GM03348 (cell line): ENCODE measurements at regions not wholly inside any gene's neighbourhood (a gene's known extent, or its start where the extent isn't known, plus 50 kb on each side); places are given as distances from the start of the nearest gene placed in this dataset.
A peak's percentile ranks its signal among the peaks of the same experiment; 100 is the strongest.

Experiments used
- DNase-seq: peaks from one replicate; pipeline ENCODE4 v3.0.0; 2012; ENCODE audit warnings: low spot score

DNA sequence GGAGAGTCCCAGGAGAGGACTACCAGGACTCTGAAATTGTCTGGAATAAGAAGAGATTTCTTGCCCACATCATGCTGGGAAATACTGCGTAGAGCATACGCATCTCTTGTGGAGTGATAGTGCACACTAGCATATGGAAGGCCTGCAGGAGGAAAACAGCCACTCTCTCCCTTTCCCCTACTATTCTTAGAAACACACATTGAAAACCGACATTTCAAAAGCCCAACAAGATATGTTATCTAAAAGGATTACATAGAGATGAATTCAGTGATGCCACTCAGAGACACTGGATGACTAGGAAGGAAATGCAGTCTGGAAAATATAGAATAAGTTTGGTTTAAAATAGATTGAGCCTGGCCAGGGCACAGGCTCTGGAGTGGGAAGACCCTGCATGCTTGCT, 388.7 kb upstream of the NBEA start:
- no peak for DNase-seq

DNA sequence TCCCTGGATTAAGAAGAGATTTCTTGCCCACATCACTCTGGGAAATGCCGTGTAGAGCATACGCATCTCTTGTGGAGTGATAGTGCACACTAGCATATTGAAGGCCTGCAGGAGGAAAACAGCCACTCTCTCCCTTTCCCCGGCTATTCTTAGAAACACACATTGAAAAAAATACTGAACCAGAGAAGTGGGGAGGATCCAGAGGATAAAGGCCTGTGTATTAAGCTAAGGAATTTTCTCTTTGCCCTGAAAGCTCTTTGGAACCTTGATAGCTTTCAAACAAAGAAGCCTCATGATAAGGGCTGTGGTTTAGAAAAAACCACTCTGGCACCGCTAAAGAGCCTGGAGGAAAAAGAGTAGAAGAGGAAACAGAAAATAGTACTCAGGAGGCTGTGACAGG, 386.1 kb upstream of the NBEA start:
- no peak for DNase-seq

DNA sequence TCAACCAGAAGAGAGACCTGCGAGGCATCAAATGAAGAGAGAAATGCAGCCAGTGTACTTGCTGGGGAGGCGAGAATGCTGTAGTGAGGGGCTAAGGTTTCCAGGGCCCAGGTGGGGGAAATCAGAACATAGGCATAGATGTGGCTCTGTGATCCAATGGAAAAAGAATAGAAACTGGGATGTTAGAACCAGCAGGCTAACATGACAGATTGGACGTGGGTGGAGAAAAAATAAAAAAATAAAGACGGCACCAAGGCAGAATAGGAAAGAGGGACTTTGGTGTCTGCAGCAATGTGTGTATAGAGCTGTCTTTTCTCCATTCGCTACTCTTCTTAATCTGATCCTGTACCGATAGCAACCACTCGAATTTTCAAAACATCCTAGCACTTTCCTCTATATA, 381.0 kb upstream of the NBEA start:
- DNase-seq = no peak

DNA sequence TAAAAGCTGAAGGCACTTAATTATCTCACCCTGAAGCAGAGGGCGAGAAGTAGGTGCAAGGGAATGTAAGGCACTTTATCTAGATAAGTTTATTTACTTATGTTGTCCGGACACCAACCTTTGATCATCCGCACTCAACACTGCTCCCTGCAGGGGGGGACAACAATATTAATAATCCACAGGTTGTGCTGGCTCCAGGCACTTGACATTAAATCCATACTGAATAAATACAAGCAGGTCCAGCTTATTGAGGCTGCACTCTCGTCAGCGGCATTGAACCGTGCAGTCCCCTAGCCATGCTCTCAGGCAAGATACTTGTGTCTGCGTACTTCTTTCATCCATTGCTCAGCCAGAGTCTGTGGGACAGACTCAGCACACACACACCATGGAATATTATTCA, 374.5 kb upstream of the NBEA start:
- DNase-seq = no peak

DNA sequence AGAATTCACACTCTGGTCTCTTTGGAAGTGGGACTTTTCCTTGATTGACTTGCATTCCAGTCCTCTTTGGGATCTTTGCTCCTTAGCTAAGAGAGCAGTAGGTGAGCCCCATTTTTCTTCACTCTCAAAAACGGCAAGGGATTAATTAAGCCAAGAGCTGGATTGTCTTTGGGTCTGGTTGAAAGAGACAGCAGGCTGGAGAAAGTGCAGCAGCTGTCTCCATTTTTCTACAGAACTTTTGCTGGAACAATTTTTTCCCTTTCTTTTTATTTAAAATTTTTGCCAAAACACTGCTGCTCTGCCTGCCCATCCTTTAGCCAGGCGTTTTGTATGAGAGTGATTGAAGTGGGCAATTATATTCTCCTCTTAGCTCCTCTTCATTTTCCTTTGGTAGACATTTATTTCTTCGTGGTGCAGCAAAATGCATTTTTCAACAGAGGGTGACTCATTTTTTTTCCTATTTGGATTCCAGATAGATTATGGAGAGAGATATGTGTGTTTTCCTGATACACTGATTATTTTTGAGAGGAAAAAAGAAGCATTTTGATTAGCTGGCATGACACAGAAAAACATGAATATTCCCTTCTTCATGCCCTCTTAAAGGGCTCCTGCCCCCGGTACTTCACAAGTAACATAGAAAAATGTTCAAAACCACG, 371.2 kb upstream of the NBEA start:
- no peak for DNase-seq

DNA sequence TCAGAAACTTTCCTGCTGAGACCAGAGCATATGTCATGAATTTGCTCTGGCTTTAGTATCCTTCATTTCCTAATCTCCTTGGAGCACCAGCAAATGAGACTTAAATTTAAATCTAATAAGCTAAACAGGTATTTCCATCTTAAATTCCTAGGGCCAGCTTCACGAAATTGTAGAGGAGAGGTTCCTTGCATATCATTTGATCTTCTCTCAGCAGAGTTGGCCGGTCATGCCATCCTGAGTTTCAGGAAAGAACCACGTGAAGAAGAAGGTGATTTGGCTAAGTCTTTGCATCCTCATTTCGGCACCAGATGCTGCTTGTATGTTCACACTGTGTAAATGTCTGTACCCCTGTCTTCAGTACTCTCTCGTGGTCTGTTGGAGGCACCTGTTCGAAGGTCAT, 370.4 kb upstream of the NBEA start:
- DNase-seq = no peak

DNA sequence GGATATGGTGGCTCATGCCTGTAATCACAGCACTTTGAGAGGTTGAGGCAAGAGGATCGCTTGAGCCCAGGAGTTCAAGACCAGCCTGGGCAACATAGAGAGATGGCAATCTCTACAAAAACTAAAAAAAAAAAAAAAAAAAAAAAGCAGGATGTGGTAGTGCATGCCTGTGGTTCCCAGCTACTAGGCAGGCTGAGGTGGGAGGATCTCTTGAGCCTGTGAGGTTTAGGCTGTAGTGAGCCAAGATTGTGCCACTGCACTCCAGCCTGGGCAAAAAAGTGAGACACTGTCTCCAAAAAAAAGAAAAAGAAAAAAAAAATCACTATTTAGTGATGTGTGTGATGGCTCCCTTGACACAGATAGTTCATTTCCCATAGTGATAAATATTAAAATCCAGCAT, 365.0 kb upstream of the NBEA start:
- no peak for DNase-seq

DNA sequence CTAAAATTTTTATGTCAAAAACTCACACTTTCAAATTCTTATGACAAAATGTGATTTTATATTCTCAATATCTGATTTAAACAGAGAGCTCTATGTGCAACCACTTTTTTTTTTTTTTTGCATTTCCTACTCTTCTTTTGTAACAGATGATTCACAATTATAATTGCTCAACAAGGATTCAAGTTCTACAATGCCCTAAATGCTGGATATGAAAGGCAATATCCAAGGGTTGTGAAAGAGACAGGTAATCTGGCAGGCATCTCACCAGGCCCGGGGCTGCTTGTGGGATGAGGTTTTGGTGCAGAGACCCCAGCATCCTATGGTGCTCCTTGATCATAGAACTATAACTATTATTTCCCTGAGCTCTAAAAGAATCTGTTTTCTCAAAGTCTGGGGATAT, 363.6 kb upstream of the NBEA start:
- DNase-seq = peak; percentile 40

DNA sequence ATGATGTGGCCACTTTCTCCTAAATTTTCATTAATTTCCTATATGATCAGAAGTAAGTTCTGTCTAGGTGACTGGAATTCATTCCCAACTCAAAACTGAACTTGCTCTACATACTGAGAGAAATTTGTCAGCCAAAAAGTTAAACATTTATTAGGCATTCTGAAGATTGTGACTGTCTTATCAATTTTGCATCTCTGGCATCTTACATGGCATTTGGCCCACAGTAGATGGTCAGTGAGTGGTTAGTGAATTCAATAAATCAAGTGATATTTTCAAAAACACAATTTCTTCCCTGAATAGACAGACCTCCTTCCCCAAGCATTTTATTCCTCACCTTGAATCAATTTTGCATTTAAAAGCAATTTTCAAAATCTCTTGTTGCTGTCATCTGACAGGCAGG, 363.2 kb upstream of the NBEA start:
- DNase-seq = no peak

DNA sequence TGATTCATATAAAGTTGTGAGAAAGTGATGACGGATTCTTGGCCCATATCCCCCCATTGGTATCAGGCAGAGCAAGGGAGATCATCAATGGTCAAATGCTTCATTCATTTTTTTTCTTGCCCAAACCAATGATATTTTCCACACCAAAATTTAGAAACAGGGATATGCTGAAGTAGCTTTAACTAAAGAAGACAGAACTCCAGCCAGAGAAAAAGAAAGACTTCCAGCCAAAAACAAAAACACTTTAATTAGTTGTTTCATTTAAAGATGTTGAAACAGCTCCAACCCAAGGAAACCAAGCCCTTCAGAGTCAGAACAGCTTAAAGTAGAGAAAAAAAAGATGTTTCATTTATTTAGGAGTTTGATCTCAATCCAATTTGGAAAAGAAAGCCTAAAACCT, 358.9 kb upstream of the NBEA start:
- DNase-seq = no peak

DNA sequence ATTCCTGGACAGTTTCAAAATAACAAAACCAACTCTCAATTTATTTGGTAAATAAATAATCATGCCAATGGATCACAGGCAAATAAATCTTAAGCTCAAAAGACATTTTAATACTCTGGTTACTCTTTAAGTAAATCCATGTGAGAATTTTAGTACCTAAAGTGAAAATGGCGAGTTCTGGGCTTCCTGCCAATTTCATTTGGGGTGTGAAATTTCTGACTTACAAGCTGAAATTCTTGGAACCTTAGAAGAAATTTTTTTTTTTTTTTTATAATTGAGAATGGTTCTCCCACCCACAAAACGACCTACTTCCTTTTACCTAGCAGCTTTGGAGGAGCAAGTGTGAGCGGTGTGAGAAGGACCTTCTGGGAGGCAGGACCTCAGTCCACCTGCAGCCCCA, 354.5 kb upstream of the NBEA start:
- no peak for DNase-seq

DNA sequence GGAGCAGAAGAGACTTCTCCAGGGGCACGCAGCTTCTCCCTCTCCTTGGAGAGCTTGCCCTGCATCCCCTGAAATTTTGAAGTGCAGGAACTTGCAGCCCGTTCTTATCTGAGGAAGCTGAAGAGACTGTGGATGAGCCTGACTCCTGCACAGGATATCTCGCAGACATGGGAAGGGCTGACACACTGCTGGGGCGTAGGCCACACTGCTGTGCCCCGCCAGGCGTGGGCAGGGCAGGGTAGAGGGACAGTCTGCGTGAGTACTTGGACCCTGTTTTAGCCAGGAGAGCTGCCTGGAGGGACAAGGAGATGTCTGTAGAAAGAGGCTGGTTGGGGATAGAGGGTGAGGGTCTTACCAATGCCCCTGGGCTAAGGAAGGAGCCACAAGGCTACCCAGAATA, 353.7 kb upstream of the NBEA start:
- no peak for DNase-seq

DNA sequence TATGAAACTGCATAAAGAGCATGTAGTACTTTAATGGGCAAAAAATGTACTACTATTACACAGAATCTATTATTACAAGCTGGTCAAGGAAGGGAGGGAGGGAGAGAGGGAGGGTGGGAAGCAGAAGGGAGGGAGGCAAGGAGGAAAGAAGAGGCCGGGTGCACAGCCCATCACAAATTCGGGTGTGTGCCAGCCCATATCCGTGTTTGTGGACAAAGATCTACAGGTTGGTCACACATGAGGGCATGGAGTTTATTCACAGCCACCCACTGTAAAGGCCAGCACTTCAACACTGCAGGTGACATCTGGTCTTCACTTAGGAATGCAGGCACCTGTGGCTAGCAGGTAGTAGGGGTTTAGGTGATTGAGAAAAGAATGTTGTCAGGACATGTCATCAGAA, 352.5 kb upstream of the NBEA start:
- DNase-seq = no peak

DNA sequence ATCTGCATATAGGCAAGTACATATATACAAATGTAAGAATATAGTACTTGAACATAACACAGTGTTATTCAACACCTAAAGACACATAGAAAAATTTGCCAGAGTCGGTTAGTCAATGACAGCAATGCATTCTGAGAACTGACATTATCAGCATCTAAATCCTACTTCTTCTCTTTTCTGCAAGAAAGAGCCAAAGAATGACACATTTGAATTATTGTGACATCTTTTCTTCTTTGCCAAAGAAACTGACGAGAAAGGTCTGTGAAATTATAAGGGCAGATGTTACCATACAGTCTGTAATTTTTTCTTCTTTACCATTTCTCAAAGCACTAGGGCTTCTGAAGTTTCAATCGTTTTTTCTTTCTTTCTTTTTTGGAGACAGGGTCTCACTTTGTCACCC, 350.9 kb upstream of the NBEA start:
- DNase-seq = no peak

DNA sequence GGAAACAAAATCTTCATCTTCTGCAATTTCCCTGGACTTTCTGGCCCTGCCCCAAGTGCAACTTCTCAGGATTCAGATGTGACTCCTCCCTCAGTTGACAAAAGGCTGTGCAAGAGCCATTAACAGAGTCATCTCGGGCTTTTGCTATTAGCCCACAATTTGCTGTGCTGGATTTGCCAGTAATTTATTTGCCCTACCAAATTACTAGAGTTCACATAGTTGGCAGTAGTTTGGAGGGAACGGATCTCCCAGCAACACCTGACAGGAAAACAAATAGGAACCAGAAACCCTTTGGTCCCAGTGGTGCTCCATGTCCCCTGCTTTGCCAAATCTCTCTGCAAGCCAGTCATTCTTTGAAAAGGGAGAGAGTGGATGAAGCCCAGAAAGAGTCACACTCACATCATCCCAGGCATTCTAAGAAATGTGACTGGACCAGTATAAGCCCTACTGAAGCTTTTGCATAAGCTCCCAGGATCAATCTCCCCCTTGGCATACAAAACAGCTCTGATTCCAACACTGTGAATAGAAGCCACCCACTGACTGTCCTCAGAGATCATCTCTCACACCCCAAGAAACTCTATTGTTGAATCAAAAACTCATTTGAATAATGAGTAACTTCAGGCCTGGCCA, 350.1 kb upstream of the NBEA start:
- DNase-seq = no peak

DNA sequence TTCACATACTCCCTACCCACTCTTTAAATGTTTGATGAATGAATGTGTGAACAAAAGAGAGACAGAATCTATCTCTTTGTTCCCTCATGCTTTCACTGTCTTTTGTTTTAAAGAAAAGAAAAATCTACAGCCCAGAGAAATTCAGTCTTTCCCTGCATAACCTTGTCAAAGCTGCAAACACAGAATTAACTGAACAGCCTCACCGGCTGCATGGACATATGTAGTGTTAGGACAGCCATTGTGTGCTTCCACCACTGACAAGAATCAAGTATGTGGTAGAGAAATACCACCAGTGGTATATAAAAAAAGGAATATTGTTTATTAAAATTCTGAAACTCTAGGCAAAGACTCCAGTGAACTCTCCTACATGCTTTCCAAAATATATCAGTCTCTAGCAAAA, 348.4 kb upstream of the NBEA start:
- no peak for DNase-seq

DNA sequence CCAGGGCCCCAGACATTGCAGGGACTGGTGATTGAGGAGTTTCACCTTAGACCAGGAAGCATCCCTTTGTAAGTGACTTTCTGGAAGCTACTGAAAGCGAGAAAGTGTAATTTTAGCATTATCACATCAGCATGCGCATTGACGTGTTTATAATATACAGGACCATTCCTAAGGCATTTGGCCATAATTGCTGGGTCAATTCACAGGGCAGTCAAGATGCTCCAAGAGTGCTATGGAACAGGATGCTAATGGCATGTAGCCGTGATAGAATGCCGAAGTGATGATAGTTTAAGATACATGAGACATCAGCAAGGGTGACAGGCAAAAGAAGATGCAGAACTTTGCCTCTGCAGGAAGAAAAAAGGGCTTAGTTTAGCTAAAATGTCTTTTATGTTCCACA, 347.6 kb upstream of the NBEA start:
- no peak for DNase-seq

DNA sequence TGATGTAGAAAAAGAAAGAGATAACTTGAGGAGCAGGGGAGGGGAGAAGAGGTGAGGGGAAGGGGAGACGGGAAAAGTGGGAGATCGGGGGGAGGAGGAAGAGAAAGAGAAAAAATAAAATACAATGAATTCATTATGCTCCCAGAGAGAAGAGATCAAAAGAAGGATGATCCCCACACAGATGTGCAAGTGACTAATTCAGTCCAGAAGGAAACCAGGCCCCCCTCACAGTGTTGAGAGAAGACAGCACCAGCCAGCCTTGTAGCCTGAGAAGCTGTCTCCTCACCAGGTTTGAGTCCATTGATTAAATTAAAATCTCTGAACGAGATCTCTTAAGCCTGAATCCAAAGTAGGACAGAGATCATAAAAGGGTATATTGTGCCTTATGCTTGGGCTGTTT, 333.7 kb upstream of the NBEA start:
- DNase-seq = no peak

DNA sequence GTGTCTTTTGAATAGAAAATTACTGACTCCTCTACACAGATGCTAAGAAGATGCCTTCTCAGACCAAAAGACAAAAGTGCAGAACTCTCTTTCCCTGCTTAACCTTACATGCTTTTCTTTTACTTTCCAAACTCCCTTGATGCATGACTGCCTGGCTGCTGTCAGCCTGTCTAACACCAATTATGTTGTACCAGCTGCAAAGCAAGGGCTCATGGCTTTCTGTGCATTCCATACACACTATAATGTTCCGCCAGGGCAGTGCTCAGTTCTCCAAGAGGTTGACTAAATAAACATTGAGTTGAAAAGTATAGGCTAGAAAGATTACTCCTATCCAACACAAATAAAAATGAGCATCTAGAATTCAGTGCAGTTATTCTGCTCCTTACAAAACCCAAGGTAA, 330.4 kb upstream of the NBEA start:
- no peak for DNase-seq

DNA sequence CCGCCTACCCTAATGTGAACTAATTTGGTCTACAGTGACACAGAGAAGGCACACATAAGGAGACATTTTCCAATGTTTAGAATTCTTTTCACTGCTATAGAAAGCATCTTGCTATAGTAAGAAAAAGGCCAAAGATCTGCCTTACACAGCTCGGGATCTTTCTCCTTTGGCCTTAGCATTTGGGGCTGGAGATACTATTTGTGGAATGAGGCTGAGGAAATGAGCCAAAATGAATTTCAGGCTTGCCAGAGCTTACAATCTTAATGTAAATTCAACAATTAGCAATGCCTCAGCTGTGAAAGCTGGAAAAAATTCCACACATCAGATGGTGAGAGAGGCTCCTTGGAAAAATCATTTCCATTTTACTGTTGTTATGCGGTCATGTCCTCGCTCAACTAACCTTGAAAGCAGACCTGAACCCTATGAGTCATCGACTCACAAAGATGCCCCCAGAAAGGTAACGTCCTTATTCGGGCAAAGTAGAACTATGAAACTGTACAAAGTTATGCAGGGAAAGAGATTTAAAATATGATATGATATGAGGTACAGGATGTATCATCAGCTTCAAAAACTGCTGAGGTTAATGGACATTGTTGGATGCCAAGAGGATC, 324.5 kb upstream of the NBEA start:
- DNase-seq = no peak

DNA sequence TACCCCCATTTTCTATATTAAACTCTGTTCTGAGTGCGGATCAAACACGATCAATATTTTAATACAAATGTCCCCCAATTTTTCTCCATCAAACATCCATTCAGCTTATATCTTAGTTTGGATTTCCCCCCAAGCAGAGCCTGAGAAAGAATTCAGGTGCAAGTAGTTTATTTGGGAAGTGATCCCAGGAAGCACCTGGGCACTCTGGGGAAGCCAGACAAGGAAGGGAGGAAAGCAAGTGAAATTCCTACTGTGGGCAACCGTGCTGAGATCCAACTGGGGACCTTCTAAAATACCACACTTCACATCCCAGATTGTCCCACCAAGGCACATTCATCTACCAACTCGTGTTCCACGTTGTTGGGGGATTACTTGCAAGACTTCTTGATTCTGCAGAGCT, 323.4 kb upstream of the NBEA start:
- no peak for DNase-seq

DNA sequence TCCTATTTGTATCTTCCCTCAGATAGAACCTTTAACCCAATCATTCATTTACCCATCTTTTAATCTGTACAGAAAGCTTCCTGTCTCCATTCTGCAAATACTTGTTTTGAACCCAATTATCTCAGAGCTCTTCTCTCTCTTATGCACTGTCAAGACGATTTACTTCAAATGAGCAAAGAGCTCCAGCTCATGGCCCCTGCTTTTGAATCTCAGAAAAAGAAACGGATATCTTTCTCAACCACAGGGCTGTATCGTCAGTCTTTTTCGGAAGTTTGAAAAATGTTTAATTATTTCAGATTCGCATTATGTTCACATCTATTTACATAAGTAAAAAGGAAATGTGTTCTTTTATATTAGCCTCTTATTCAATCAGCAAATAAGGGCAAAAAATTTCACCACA, 322.7 kb upstream of the NBEA start:
- no peak for DNase-seq

DNA sequence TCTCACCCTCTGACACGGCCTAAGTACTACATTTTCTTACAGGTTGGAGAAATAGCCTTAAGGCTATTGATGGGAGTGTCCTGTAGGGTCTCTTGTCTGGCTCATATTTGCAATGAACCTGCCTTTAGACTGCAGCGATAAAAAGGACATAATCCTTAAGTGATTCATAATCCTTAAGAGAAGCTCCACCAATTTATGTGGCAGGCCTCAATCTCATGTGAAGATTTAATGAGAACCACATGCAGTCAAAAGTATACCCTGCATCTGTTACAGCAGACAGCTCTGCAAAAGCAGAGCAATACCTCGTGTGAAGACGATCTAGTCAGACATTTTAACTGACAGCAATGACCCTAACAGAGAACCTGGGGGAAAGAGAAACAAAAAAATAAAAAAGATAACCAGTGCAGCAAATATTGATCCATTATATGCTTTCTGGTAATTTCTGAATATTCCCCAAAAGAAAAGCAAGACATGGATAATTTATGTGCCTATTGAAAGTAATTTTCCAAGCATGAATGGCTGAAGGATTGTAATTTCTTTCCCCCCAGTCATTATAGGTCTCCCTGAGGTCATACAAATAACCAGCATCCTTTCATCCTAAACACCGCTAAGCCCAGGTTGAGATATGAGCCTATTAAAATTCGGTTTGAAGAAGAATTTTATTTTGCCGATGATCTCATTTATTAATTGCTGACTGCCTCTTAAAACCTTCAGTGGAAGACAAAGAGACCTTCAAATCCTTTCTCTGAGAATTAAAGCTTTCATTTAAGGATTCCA, 321.8 kb upstream of the NBEA start:
- DNase-seq = no peak
